ENCODE measurements at regions not wholly inside any gene's neighbourhood (a gene's known extent, or its start where the extent isn't known, plus 50 kb on each side); places are given as distances from the start of the nearest gene placed in this dataset.

- TF ChIP-seq POLR2AphosphoS5 (IDR thresholded peaks at IDR 0.05; ENCODE audit: borderline replicate concordance, low read depth, low read length) (no peak), EZH2 (IDR thresholded peaks at IDR 0.05) (no peak), FOXP2 (optimal IDR thresholded peaks at IDR 0.05; ENCODE audit: control extremely low read depth, extremely low read length, insufficient read depth) (no peak)
Observed at GRCh38 chr15:87638554-87639083, 617.9 kb downstream of the NTRK3 start.
